ENCODE measurements at regions not wholly inside any gene's neighbourhood (a gene's known extent, or its start where the extent isn't known, plus 50 kb on each side); places are given as distances from the start of the nearest gene placed in this dataset.

- no peak for DNase-seq (ENCODE audit: low read depth in 2 of 2)
Measured at GRCh38 chr5:88144219-88145001, 124.2 kb downstream of the TMEM161B start.

- no peak for DNase-seq (ENCODE audit: low read depth in 2 of 2)
Measured at GRCh38 chr5:88143693-88144218, 124.9 kb downstream of the TMEM161B start.

- no peak for DNase-seq (ENCODE audit: low read depth in 2 of 2)
Measured at GRCh38 chr5:88142886-88143692, 125.6 kb downstream of the TMEM161B start.

- no peak for DNase-seq (ENCODE audit: low read depth in 2 of 2)
Measured at GRCh38 chr5:88142636-88142885, 126.1 kb downstream of the TMEM161B start.

- peak; percentile 26 to 42 for DNase-seq (ENCODE audit: low read depth in 2 of 2)
Measured at GRCh38 chr5:88140856-88141752, 127.5 kb downstream of the TMEM161B start.

- DNase-seq (ENCODE audit: low read depth in 2 of 2): no peak
Measured at GRCh38 chr5:88140396-88140855, 128.2 kb downstream of the TMEM161B start.

- DNase-seq (ENCODE audit: low read depth in 2 of 2): no peak
Measured at GRCh38 chr5:88130211-88130815, 138.3 kb downstream of the TMEM161B start.

- no peak for DNase-seq (ENCODE audit: low read depth in 2 of 2)
Measured at GRCh38 chr5:88128813-88129212, 139.8 kb downstream of the TMEM161B start.

- DNase-seq (ENCODE audit: low read depth in 2 of 2): no peak
Measured at GRCh38 chr5:88119535-88120125, 149.0 kb downstream of the TMEM161B start.

GRCh38 chr5:88118179-88118578 is 150.5 kb downstream of the TMEM161B start:
- no peak for DNase-seq (ENCODE audit: low read depth in 2 of 2)

GRCh38 chr5:88117546-88117945 is 151.1 kb downstream of the TMEM161B start:
- DNase-seq (ENCODE audit: low read depth in 2 of 2): no peak

- no peak for DNase-seq (ENCODE audit: low read depth in 2 of 2)
Measured at GRCh38 chr5:88116396-88116795, 152.2 kb downstream of the TMEM161B start.

GRCh38 chr5:88115211-88115610 is 153.4 kb downstream of the TMEM161B start:
- DNase-seq (ENCODE audit: low read depth in 2 of 2): no peak

- no peak for DNase-seq (ENCODE audit: low read depth in 2 of 2)
Measured at GRCh38 chr5:88113429-88113828, 155.2 kb downstream of the TMEM161B start.

- DNase-seq (ENCODE audit: low read depth in 2 of 2): no peak
Measured at GRCh38 chr5:88109818-88110217, 158.8 kb downstream of the TMEM161B start.

- DNase-seq (ENCODE audit: low read depth in 2 of 2): no peak
Measured at GRCh38 chr5:88108490-88109279, 160.0 kb downstream of the TMEM161B start.

- DNase-seq (ENCODE audit: low read depth in 2 of 2): no peak
Measured at GRCh38 chr5:88094906-88095496, 173.6 kb downstream of the TMEM161B start.

- no peak for DNase-seq (ENCODE audit: low read depth in 2 of 2)
Measured at GRCh38 chr5:88094403-88094802, 174.2 kb downstream of the TMEM161B start.

GRCh38 chr5:88093765-88094164 is 174.9 kb downstream of the TMEM161B start:
- no peak for DNase-seq (ENCODE audit: low read depth in 2 of 2)
